Neural crest cell (in vitro differentiated cells): ENCODE measurements at regions not wholly inside any gene's neighbourhood (a gene's known extent, or its start where the extent isn't known, plus 50 kb on each side); places are given as distances from the start of the nearest gene placed in this dataset.
"Not testable (repeated sequence)": the region's sequence is repeated elsewhere in the genome, so short reads cannot be mapped to it uniquely, and the experiment has no call there.

Source experiments
- DNase-seq: peaks from one replicate; pipeline ENCODE4 v3.0.0; 2021; ENCODE audit warnings: low read depth, mixed read lengths, low spot score
- H3K27ac Mint-ChIP-seq: one replicate; pipeline ENCODE4 v1.8.0; 2021; ENCODE audit warnings: mild to moderate bottlenecking, mixed read lengths; ENCODE audit not compliant: unreplicated experiment
- H3K27me3 Mint-ChIP-seq: 2 replicates; pipeline ENCODE4 v1.8.0; 2021; ENCODE audit warnings: low read depth, mild to moderate bottlenecking, mixed read lengths
- H3K36me3 Mint-ChIP-seq: 2 replicates; pipeline ENCODE4 v1.8.0; 2021; ENCODE audit warnings: low read depth, mild to moderate bottlenecking, mixed read lengths
- H3K4me1 Mint-ChIP-seq: 2 replicates; pipeline ENCODE4 v1.8.0; 2021; ENCODE audit warnings: mixed read lengths
- H3K4me3 Mint-ChIP-seq: one replicate; pipeline ENCODE4 v1.8.0; 2021; ENCODE audit warnings: mild to moderate bottlenecking, mixed read lengths
- H3K9me3 Mint-ChIP-seq: 2 replicates; pipeline ENCODE4 v1.8.0; 2021; ENCODE audit warnings: mixed read lengths
- TF ChIP-seq, protein P1 (sequence below): fragments of 200-600 bp; sonication (generic); conservative IDR thresholded peaks from 2 replicates; pipeline ENCODE4 v1.5.0; 2021; ENCODE audit warnings: antibody characterized with exemption, mild to moderate bottlenecking

- H3K9me3 Mint-ChIP-seq = peaks cover 10% of the 10 kb centered on the region
- H3K27ac Mint-ChIP-seq = no peak overlapping the region
Measured at GRCh38 chrX:55841962-55842752, 124.6 kb downstream of the RRAGB start.

GRCh38 chrX:55866779-55867178, 149.2 kb downstream of the RRAGB start:
- H3K9me3 Mint-ChIP-seq, H3K4me3 Mint-ChIP-seq, H3K36me3 Mint-ChIP-seq, H3K4me1 Mint-ChIP-seq, DNase-seq, H3K27me3 Mint-ChIP-seq: not testable (repeated sequence)
- H3K27ac Mint-ChIP-seq = peak overlapping the region; percentile 65

More at GRCh38 chrX:55841962-55842752, 124.6 kb downstream of the RRAGB start:
- DNase-seq = no peak
- Mint-ChIP-seq H3K4me3 (no peak overlapping the region), H3K27me3 (no peaks in the 10 kb centered on the region), H3K36me3 (peaks cover 3% of the 10 kb centered on the region), H3K4me1 (no peaks in the 10 kb centered on the region)
- TF ChIP-seq, protein P1, sequence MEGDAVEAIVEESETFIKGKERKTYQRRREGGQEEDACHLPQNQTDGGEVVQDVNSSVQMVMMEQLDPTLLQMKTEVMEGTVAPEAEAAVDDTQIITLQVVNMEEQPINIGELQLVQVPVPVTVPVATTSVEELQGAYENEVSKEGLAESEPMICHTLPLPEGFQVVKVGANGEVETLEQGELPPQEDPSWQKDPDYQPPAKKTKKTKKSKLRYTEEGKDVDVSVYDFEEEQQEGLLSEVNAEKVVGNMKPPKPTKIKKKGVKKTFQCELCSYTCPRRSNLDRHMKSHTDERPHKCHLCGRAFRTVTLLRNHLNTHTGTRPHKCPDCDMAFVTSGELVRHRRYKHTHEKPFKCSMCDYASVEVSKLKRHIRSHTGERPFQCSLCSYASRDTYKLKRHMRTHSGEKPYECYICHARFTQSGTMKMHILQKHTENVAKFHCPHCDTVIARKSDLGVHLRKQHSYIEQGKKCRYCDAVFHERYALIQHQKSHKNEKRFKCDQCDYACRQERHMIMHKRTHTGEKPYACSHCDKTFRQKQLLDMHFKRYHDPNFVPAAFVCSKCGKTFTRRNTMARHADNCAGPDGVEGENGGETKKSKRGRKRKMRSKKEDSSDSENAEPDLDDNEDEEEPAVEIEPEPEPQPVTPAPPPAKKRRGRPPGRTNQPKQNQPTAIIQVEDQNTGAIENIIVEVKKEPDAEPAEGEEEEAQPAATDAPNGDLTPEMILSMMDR = no peak

DNA sequence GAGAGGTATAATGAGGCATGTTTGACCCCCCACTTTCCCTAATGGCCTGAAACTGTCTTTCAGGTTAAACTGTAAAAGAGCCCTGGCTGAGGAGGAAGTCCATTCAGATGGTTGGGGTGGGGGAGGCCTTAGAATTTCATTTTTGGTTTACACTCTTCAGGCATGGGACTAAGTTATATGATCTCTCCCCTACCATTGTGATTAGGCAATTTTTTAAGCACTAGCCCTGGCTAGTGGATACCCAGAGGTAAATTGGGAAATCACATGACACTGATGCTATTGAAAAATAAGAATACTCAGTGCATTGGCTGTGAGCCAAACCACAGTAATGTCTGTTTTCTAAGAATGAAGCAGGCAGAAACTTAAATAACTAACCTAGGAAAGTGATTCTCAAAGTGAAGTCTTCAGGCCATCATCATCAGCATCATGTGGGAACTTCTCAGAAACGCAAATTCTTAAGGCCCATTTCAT, 149.7 kb downstream of the RRAGB start:
- no peak overlapping the region for H3K27ac Mint-ChIP-seq
- H3K27me3 Mint-ChIP-seq = no peaks in the 10 kb centered on the region
- H3K4me1 Mint-ChIP-seq = no peaks in the 10 kb centered on the region
- TF ChIP-seq, protein P1 = no peak
- no peak overlapping the region for H3K4me3 Mint-ChIP-seq
- DNase-seq = no peak
- peaks cover 9% of the 10 kb centered on the region for H3K9me3 Mint-ChIP-seq
- H3K36me3 Mint-ChIP-seq = no peaks in the 10 kb centered on the region

DNA sequence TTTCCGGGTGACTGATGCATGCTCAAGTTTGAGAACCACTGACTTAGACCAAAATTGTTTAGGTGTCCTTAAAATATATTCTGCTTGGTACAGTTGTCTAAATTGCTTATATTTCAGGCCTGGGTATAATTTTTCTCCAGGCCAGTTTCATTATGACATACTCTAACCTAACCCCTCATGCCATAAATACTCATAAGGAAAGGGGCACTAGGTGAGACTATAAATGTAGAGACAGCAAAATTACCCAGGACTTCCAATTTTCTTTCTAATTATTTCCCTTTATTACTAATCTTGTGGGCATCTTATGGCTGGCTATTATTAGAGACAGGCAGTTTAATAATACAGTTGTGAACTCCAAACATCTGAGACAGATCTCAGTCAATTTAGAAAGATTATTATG, 150.2 kb downstream of the RRAGB start:
- no peaks in the 10 kb centered on the region for H3K4me1 Mint-ChIP-seq
- no peak overlapping the region for H3K27ac Mint-ChIP-seq
- H3K9me3 Mint-ChIP-seq = peaks cover 9% of the 10 kb centered on the region
- H3K4me3 Mint-ChIP-seq = no peak overlapping the region
- no peaks in the 10 kb centered on the region for H3K36me3 Mint-ChIP-seq
- TF ChIP-seq, protein P1 = no peak
- no peaks in the 10 kb centered on the region for H3K27me3 Mint-ChIP-seq
- no peak for DNase-seq

GRCh38 chrX:55874807-55875206, 157.3 kb downstream of the RRAGB start:
- Mint-ChIP-seq H3K9me3 (peaks cover 6% of the 10 kb centered on the region), H3K27ac (no peak overlapping the region), H3K4me3 (no peak overlapping the region), H3K4me1 (no peaks in the 10 kb centered on the region), H3K36me3 (no peaks in the 10 kb centered on the region), H3K27me3 (no peaks in the 10 kb centered on the region)
- DNase-seq = no peak
- TF ChIP-seq, protein P1 = no peak

DNA sequence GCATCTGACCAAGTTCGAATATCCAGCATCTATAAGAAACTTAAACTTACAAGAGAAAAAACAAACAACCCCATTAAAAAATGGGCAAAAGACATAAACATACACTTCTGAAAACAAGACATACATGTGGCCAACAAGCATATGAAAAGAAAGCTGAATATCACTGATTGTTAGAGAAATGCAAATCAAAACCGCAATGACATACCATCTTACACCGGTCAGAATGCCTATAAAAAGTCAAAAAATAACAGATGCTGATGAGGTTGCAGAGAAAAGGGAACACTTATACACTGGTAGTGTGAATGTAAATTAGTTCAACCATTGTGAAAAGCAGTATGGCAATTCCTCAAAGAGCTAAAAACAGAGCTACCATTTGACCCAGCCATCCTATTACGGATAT, 166.0 kb downstream of the RRAGB start:
- H3K27me3 Mint-ChIP-seq, H3K4me3 Mint-ChIP-seq, H3K27ac Mint-ChIP-seq, DNase-seq, H3K4me1 Mint-ChIP-seq, H3K36me3 Mint-ChIP-seq: not testable (repeated sequence)
- peaks cover 15% of the 10 kb centered on the region for H3K9me3 Mint-ChIP-seq
